ENCODE measurements at regions not wholly inside any gene's neighbourhood (a gene's known extent, or its start where the extent isn't known, plus 50 kb on each side); places are given as distances from the start of the nearest gene placed in this dataset.

DNA sequence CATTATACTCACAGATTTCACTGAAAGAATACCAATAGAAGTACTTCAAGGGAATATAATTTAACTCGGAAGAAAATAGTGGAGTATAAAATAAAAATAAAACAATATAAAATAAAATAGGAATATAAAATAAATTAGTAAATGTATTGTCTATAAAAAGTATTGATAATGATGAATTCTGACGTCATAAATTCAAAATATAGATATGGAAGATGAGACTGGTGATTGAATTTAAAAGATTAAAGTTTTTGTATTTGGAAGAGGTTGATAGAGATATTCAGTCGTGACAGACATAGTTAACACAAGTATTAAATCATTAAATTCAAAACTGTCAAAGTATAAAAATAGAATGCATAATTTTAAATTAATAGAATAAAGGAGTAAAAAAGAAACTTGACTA is 964.9 kb upstream of the C9orf72 start:
- ChIA-PET POLR2A (no interaction called here), CTCF (no interaction called here)
- intact Hi-C loops (cut with micrococcal nuclease): no loop called here
- DNase-seq (no peak), ATAC-seq (no peak)
- Mint-ChIP-seq H3K36me3 (ENCODE audit: low read depth) (no peaks in the 10 kb centered on the region), H3K4me3 (no peak overlapping the region), H3K9me3 (peaks cover 2% of the 10 kb centered on the region), H3K27ac (no peak overlapping the region), H3K4me1 (ENCODE audit: low read depth) (no peaks in the 10 kb centered on the region), H3K27me3 (no peaks in the 10 kb centered on the region)
- TF ChIP-seq, protein P1, sequence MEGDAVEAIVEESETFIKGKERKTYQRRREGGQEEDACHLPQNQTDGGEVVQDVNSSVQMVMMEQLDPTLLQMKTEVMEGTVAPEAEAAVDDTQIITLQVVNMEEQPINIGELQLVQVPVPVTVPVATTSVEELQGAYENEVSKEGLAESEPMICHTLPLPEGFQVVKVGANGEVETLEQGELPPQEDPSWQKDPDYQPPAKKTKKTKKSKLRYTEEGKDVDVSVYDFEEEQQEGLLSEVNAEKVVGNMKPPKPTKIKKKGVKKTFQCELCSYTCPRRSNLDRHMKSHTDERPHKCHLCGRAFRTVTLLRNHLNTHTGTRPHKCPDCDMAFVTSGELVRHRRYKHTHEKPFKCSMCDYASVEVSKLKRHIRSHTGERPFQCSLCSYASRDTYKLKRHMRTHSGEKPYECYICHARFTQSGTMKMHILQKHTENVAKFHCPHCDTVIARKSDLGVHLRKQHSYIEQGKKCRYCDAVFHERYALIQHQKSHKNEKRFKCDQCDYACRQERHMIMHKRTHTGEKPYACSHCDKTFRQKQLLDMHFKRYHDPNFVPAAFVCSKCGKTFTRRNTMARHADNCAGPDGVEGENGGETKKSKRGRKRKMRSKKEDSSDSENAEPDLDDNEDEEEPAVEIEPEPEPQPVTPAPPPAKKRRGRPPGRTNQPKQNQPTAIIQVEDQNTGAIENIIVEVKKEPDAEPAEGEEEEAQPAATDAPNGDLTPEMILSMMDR (IDR thresholded peaks at IDR 0.05): no peak

DNA sequence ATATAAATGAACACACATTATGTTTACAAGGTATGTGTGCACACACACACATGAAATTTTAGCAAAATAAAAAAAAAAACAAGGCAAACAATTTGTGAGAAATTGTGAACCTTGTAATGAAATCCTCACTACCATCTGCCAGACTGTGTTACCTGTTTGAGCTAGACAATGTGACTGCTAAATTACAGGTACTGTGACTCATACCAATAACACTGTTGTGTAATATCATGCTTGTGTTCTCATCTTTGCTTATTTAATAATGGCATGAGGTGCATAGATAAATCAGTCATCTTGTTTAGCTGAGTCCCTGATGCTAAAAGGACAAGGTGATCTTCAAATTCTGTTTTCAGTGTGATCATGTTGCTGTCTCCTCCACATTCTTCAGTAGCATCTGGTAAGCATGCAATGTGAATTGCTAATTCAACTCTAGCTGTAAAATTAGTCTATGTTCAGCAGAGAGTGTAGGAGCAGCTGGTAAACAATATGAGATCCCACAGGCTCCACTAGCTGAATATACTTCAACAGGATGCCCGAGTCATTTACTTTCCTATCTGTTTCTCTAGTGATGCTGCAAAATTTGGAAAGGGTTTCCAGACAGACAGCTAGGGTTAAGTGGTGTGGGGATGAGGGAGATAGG is 966.3 kb upstream of the C9orf72 start:
- H3K4me1 Mint-ChIP-seq (ENCODE audit: low read depth): no peaks in the 10 kb centered on the region
- peaks cover 2% of the 10 kb centered on the region for H3K9me3 Mint-ChIP-seq
- intact Hi-C loops (cut with micrococcal nuclease): no loop called here
- H3K4me3 Mint-ChIP-seq: no peak overlapping the region
- no peak overlapping the region for H3K27ac Mint-ChIP-seq
- no peaks in the 10 kb centered on the region for H3K27me3 Mint-ChIP-seq
- no peaks in the 10 kb centered on the region for H3K36me3 Mint-ChIP-seq (ENCODE audit: low read depth)
- TF ChIP-seq, protein P1 (IDR thresholded peaks at IDR 0.05): no peak
- CTCF ChIA-PET: no interaction called here
- DNase-seq (no peak), ATAC-seq (no peak)
- POLR2A ChIA-PET: no interaction called here

GRCh38 chr9:28542928-28543327 is 969.6 kb upstream of the C9orf72 start:
- DNase-seq (no peak), ATAC-seq (no peak)
- no peak overlapping the region for H3K27ac Mint-ChIP-seq
- H3K4me1 Mint-ChIP-seq (ENCODE audit: low read depth): no peaks in the 10 kb centered on the region
- intact Hi-C loops (cut with micrococcal nuclease): no loop called here
- TF ChIP-seq, protein P1 (IDR thresholded peaks at IDR 0.05): no peak
- H3K36me3 Mint-ChIP-seq (ENCODE audit: low read depth): no peaks in the 10 kb centered on the region
- H3K27me3 Mint-ChIP-seq: no peaks in the 10 kb centered on the region
- H3K4me3 Mint-ChIP-seq: no peak overlapping the region
- no peaks in the 10 kb centered on the region for H3K9me3 Mint-ChIP-seq
- CTCF ChIA-PET: no interaction called here
- POLR2A ChIA-PET: no interaction called here

- TF ChIP-seq, protein P1 (IDR thresholded peaks at IDR 0.05): no peak
- Mint-ChIP-seq H3K27me3 (no peaks in the 10 kb centered on the region), H3K4me3 (no peak overlapping the region), H3K36me3 (ENCODE audit: low read depth) (no peaks in the 10 kb centered on the region), H3K4me1 (ENCODE audit: low read depth) (no peaks in the 10 kb centered on the region), H3K27ac (no peak overlapping the region), H3K9me3 (peaks cover 6% of the 10 kb centered on the region)
- POLR2A ChIA-PET: no interaction called here
- ATAC-seq: no peak
- CTCF ChIA-PET: no interaction called here
- no peak for DNase-seq
- intact Hi-C loops (cut with micrococcal nuclease): no loop called here
Measured at GRCh38 chr9:28547527-28547926, 974.2 kb upstream of the C9orf72 start.

GRCh38 chr9:28563291-28563934 is 990.1 kb upstream of the C9orf72 start:
- ChIA-PET POLR2A (no interaction called here), CTCF (no interaction called here)
- TF ChIP-seq, protein P1 (IDR thresholded peaks at IDR 0.05): no peak
- ATAC-seq: no peak
- Mint-ChIP-seq H3K36me3 (ENCODE audit: low read depth) (no peaks in the 10 kb centered on the region), H3K9me3 (peaks cover 7% of the 10 kb centered on the region), H3K27me3 (no peaks in the 10 kb centered on the region), H3K4me1 (ENCODE audit: low read depth) (no peaks in the 10 kb centered on the region), H3K4me3 (no peak overlapping the region), H3K27ac (no peak overlapping the region)
- DNase-seq: no peak
- intact Hi-C loops (cut with micrococcal nuclease): no loop called here
